Lower lobe of right lung (tissue), 2 donors: ENCODE measurements at regions not wholly inside any gene's neighbourhood (a gene's known extent, or its start where the extent isn't known, plus 50 kb on each side); places are given as distances from the start of the nearest gene placed in this dataset.
"Not testable (repeated sequence)": the region's sequence is repeated elsewhere in the genome, so short reads cannot be mapped to it uniquely, and the experiment has no call there.

Experiments
- ATAC-seq, 2 donors: fragments of 200-7000 bp; cut with Tn5 transposase; one replicate each; pipeline ENCODE4 v1.9.1; 2020 to 2022; ENCODE audit warnings: mild to moderate bottlenecking in 2 of 2, moderate library complexity in 2 of 2
- DNase-seq: peaks from one replicate; pipeline ENCODE4 v3.0.0-alpha.2; 2020
- H3K27ac ChIP-seq: fragments of 200-600 bp; one replicate; pipeline ENCODE4 v1.8.0; 2022
- H3K27me3 ChIP-seq: fragments of 200-600 bp; one replicate; pipeline ENCODE4 v1.8.0; 2022; ENCODE audit warnings: low read depth
- H3K36me3 ChIP-seq: fragments of 200-600 bp; one replicate; pipeline ENCODE4 v1.8.0; 2022; ENCODE audit warnings: mild to moderate bottlenecking
- H3K4me1 ChIP-seq: fragments of 200-600 bp; one replicate; pipeline ENCODE4 v1.8.0; 2022
- H3K4me3 ChIP-seq: fragments of 200-600 bp; one replicate; pipeline ENCODE4 v1.8.0; 2022; ENCODE audit warnings: mild to moderate bottlenecking
- H3K9me3 ChIP-seq: fragments of 200-600 bp; one replicate; pipeline ENCODE4 v1.8.0; 2022
- intact Hi-C: fragments of 100-400 bp; cut with DNase I; formaldehyde crosslinking; loops from one replicate; pipeline ENCODE4 v1.11.0; 2022
- TF ChIP-seq, protein P1 (sequence below): fragments of 200-600 bp; IDR thresholded peaks from one replicate; pipeline ENCODE4 v1.8.0; 2022; ENCODE audit warnings: antibody characterized with exemption, mild to moderate bottlenecking
- donor health status: DM: no; HTN: yes; CAD: no; lungs with severe emphysema.

- Histone ChIP-seq H3K4me1 (no peaks in the 10 kb centered on the region), H3K4me3 (no peak overlapping the region), H3K27me3 (no peaks in the 10 kb centered on the region), H3K27ac (no peak overlapping the region), H3K36me3 (no peaks in the 10 kb centered on the region), H3K9me3 (no peaks in the 10 kb centered on the region)
- ATAC-seq: no peak
- no peak for DNase-seq
- TF ChIP-seq, protein P1, sequence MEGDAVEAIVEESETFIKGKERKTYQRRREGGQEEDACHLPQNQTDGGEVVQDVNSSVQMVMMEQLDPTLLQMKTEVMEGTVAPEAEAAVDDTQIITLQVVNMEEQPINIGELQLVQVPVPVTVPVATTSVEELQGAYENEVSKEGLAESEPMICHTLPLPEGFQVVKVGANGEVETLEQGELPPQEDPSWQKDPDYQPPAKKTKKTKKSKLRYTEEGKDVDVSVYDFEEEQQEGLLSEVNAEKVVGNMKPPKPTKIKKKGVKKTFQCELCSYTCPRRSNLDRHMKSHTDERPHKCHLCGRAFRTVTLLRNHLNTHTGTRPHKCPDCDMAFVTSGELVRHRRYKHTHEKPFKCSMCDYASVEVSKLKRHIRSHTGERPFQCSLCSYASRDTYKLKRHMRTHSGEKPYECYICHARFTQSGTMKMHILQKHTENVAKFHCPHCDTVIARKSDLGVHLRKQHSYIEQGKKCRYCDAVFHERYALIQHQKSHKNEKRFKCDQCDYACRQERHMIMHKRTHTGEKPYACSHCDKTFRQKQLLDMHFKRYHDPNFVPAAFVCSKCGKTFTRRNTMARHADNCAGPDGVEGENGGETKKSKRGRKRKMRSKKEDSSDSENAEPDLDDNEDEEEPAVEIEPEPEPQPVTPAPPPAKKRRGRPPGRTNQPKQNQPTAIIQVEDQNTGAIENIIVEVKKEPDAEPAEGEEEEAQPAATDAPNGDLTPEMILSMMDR: no peak
- intact Hi-C loops: no loop called here
These were observed 123.2 kb downstream of the FGF18 start for GRCh38 chr5:171542525-171543140.

GRCh38 chr5:171543148-171543815 lies 123.8 kb downstream of the FGF18 start:
- TF ChIP-seq, protein P1: no peak
- ATAC-seq: no peak
- Histone ChIP-seq H3K9me3 (no peaks in the 10 kb centered on the region), H3K4me3 (no peak overlapping the region), H3K27me3 (no peaks in the 10 kb centered on the region), H3K4me1 (no peaks in the 10 kb centered on the region), H3K36me3 (no peaks in the 10 kb centered on the region), H3K27ac (no peak overlapping the region)
- intact Hi-C loops: no loop called here
- no peak for DNase-seq

GRCh38 chr5:171544913-171545765 lies 125.7 kb downstream of the FGF18 start:
- H3K4me3 ChIP-seq: no peak overlapping the region
- H3K4me1 ChIP-seq: no peaks in the 10 kb centered on the region
- TF ChIP-seq, protein P1: no peak
- ATAC-seq (no peak), DNase-seq (no peak)
- no peak overlapping the region for H3K27ac ChIP-seq
- intact Hi-C loops: no loop called here
- H3K27me3 ChIP-seq: no peaks in the 10 kb centered on the region
- no peaks in the 10 kb centered on the region for H3K36me3 ChIP-seq
- no peaks in the 10 kb centered on the region for H3K9me3 ChIP-seq

GRCh38 chr5:171549274-171549673 lies 129.8 kb downstream of the FGF18 start:
- intact Hi-C loops: no loop called here
- no peak overlapping the region for H3K4me3 ChIP-seq
- H3K27ac ChIP-seq: no peak overlapping the region
- no peaks in the 10 kb centered on the region for H3K9me3 ChIP-seq
- no peak for DNase-seq
- no peaks in the 10 kb centered on the region for H3K4me1 ChIP-seq
- no peaks in the 10 kb centered on the region for H3K36me3 ChIP-seq
- H3K27me3 ChIP-seq: no peaks in the 10 kb centered on the region
- TF ChIP-seq, protein P1: no peak
- ATAC-seq: no peak

- intact Hi-C loops, H3K9me3 ChIP-seq, DNase-seq, H3K27me3 ChIP-seq, H3K4me1 ChIP-seq, H3K36me3 ChIP-seq, ATAC-seq, H3K27ac ChIP-seq, H3K4me3 ChIP-seq: not testable (repeated sequence)
These were observed 134.4 kb downstream of the FGF18 start for GRCh38 chr5:171553817-171554216.

DNA sequence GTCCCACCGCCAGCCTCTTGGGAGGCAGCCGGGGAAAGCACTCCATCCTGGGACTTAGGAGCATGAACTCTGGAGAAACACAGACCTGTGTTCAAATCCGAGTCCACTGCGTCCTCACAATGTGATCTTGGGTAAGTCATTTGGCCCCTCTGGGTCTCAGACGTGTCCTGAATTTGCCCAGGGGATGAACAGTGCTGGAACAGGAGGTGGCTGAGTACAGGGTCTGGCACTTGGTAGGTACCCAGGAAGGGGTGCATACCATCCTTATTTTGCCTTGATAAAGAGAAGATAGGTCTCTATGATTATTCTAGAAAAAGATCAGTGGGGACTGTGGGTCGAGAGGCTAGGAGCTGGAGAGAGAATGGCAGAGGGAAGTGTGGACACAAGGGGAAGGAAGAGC lies 135.7 kb downstream of the FGF18 start:
- no peak overlapping the region for H3K27ac ChIP-seq
- H3K27me3 ChIP-seq: no peaks in the 10 kb centered on the region
- no peaks in the 10 kb centered on the region for H3K36me3 ChIP-seq
- no peak overlapping the region for H3K4me3 ChIP-seq
- no peaks in the 10 kb centered on the region for H3K9me3 ChIP-seq
- H3K4me1 ChIP-seq: no peaks in the 10 kb centered on the region
- DNase-seq: no peak
- intact Hi-C loops: no loop called here
- TF ChIP-seq, protein P1: no peak
- ATAC-seq: no peak
